HFFc6 (cell line): ENCODE measurements at regions not wholly inside any gene's neighbourhood (a gene's known extent, or its start where the extent isn't known, plus 50 kb on each side); places are given as distances from the start of the nearest gene placed in this dataset.

Source experiments
- DNase-seq: peaks from one replicate; pipeline ENCODE4 v3.0.0-alpha.2; 2018
- H3K27ac Mint-ChIP-seq: 2 replicates; pipeline ENCODE4 v1.8.0; 2020; ENCODE audit warnings: mild to moderate bottlenecking, mixed read lengths
- H3K27me3 Mint-ChIP-seq: 2 replicates; pipeline ENCODE4 v1.8.0; 2021; ENCODE audit warnings: mild to moderate bottlenecking, moderate library complexity, mixed read lengths; ENCODE audit not compliant: insufficient read depth
- H3K36me3 Mint-ChIP-seq: 2 replicates; pipeline ENCODE4 v1.8.0; 2021; ENCODE audit warnings: low read depth, mixed read lengths
- H3K4me1 Mint-ChIP-seq: 2 replicates; pipeline ENCODE4 v1.8.0; 2020; ENCODE audit warnings: low read depth, mixed read lengths
- H3K4me3 Mint-ChIP-seq: 2 replicates; pipeline ENCODE4 v1.8.0; 2020; ENCODE audit warnings: mild to moderate bottlenecking, moderate library complexity, mixed read lengths
- H3K9me3 Mint-ChIP-seq: 2 replicates; pipeline ENCODE4 v1.8.0; 2020; ENCODE audit warnings: mild to moderate bottlenecking, mixed read lengths
- CTCF ChIP-seq: fragments of 200-600 bp; sonication (generic); IDR thresholded peaks from 2 replicates; pipeline ENCODE4 v1.5.0; 2021; ENCODE audit warnings: antibody characterized with exemption, mild to moderate bottlenecking

- no peaks in the 10 kb centered on the region for H3K27me3 Mint-ChIP-seq
- H3K4me1 Mint-ChIP-seq = no peaks in the 10 kb centered on the region
- H3K27ac Mint-ChIP-seq = no peak overlapping the region
- no peak for DNase-seq
- no peak for TF ChIP-seq CTCF
- no peaks in the 10 kb centered on the region for H3K9me3 Mint-ChIP-seq
- no peaks in the 10 kb centered on the region for H3K36me3 Mint-ChIP-seq
- H3K4me3 Mint-ChIP-seq = no peak overlapping the region
These were observed 1037.8 kb downstream of the OTOL1 start for GRCh38 chr3:162534431-162534830.

GRCh38 chr3:162538491-162538890 is 1041.9 kb downstream of the OTOL1 start:
- H3K4me1 Mint-ChIP-seq = no peaks in the 10 kb centered on the region
- no peak overlapping the region for H3K4me3 Mint-ChIP-seq
- H3K9me3 Mint-ChIP-seq = no peaks in the 10 kb centered on the region
- no peaks in the 10 kb centered on the region for H3K27me3 Mint-ChIP-seq
- H3K36me3 Mint-ChIP-seq = no peaks in the 10 kb centered on the region
- DNase-seq = no peak
- no peak for TF ChIP-seq CTCF
- no peak overlapping the region for H3K27ac Mint-ChIP-seq

- Mint-ChIP-seq H3K4me1 (no peaks in the 10 kb centered on the region), H3K27ac (no peak overlapping the region), H3K27me3 (no peaks in the 10 kb centered on the region), H3K9me3 (no peaks in the 10 kb centered on the region), H3K36me3 (no peaks in the 10 kb centered on the region), H3K4me3 (no peak overlapping the region)
- no peak for TF ChIP-seq CTCF
- no peak for DNase-seq
These were observed 1042.3 kb downstream of the OTOL1 start for GRCh38 chr3:162538906-162539305.

GRCh38 chr3:162540421-162540820 is 1043.8 kb downstream of the OTOL1 start:
- Mint-ChIP-seq H3K4me1 (no peaks in the 10 kb centered on the region), H3K27me3 (no peaks in the 10 kb centered on the region; the same call in 1 of the 2 replicates), H3K36me3 (no peaks in the 10 kb centered on the region), H3K27ac (no peak overlapping the region), H3K9me3 (no peaks in the 10 kb centered on the region), H3K4me3 (no peak overlapping the region)
- no peak for TF ChIP-seq CTCF
- DNase-seq = no peak

- no peak for TF ChIP-seq CTCF
- Mint-ChIP-seq H3K27me3 (no peaks in the 10 kb centered on the region; the same call in 1 of the 2 replicates), H3K36me3 (no peaks in the 10 kb centered on the region), H3K4me1 (no peaks in the 10 kb centered on the region), H3K27ac (no peak overlapping the region), H3K4me3 (no peak overlapping the region), H3K9me3 (no peaks in the 10 kb centered on the region)
- no peak for DNase-seq
These were observed 1045.3 kb downstream of the OTOL1 start for GRCh38 chr3:162541923-162542322.

GRCh38 chr3:162544246-162544645 is 1047.6 kb downstream of the OTOL1 start:
- H3K9me3 Mint-ChIP-seq = no peaks in the 10 kb centered on the region
- no peaks in the 10 kb centered on the region; the same call in 1 of the 2 replicates for H3K27me3 Mint-ChIP-seq
- no peak overlapping the region for H3K27ac Mint-ChIP-seq
- no peaks in the 10 kb centered on the region for H3K36me3 Mint-ChIP-seq
- no peak overlapping the region for H3K4me3 Mint-ChIP-seq
- TF ChIP-seq CTCF = no peak
- DNase-seq = no peak
- no peaks in the 10 kb centered on the region for H3K4me1 Mint-ChIP-seq
